Prostate gland (tissue), 2 donors: ENCODE measurements at regions not wholly inside any gene's neighbourhood (a gene's known extent, or its start where the extent isn't known, plus 50 kb on each side); places are given as distances from the start of the nearest gene placed in this dataset.

Experiments used
- POLR2A ChIP-seq: fragments of 450-650 bp; IDR thresholded peaks from one replicate; pipeline ENCODE4 v1.6.1; 2016; ENCODE audit warnings: antibody characterized with exemption, mild to moderate bottlenecking
- TF ChIP-seq, protein P1 (sequence below), 4 experiments: fragments of 200-600 bp in 2 of 4; fragments of 450-650 bp in 2 of 4; sonication (generic) in 2 of 4; IDR thresholded peaks; 1 replicate in 3 of 4; 2 replicates in 1 of 4; pipeline ENCODE4 v1.5.1; 2016 to 2019; ENCODE audit warnings: antibody characterized with exemption in 4 of 4, mild to moderate bottlenecking in 2 of 4, moderate library complexity in 2 of 4

DNA sequence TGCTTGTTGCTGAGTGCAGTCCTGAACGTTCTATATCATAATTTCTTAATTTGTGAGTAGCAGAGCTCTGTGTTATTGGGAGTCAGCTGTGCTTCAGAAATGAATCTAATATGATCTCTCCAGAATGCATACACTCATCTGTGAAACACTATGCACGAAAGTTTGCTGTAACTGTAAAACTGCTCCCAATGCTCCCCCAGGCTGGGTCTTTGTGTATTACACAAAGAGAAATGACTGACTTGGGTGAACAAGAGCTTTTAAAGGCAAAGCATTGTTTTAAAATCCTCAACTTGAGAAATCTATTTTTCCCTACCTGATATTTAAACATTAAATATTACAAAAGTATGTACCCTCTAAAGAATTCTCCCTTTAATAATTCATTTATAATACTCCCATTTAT lies 636.7 kb upstream of the KIF2B start:
- TF ChIP-seq, protein P1, sequence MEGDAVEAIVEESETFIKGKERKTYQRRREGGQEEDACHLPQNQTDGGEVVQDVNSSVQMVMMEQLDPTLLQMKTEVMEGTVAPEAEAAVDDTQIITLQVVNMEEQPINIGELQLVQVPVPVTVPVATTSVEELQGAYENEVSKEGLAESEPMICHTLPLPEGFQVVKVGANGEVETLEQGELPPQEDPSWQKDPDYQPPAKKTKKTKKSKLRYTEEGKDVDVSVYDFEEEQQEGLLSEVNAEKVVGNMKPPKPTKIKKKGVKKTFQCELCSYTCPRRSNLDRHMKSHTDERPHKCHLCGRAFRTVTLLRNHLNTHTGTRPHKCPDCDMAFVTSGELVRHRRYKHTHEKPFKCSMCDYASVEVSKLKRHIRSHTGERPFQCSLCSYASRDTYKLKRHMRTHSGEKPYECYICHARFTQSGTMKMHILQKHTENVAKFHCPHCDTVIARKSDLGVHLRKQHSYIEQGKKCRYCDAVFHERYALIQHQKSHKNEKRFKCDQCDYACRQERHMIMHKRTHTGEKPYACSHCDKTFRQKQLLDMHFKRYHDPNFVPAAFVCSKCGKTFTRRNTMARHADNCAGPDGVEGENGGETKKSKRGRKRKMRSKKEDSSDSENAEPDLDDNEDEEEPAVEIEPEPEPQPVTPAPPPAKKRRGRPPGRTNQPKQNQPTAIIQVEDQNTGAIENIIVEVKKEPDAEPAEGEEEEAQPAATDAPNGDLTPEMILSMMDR (IDR thresholded peaks at IDR 0.05), result no peak
- no peak for TF ChIP-seq POLR2A
